ENCODE measurements at regions not wholly inside any gene's neighbourhood (a gene's known extent, or its start where the extent isn't known, plus 50 kb on each side); places are given as distances from the start of the nearest gene placed in this dataset.

DNA sequence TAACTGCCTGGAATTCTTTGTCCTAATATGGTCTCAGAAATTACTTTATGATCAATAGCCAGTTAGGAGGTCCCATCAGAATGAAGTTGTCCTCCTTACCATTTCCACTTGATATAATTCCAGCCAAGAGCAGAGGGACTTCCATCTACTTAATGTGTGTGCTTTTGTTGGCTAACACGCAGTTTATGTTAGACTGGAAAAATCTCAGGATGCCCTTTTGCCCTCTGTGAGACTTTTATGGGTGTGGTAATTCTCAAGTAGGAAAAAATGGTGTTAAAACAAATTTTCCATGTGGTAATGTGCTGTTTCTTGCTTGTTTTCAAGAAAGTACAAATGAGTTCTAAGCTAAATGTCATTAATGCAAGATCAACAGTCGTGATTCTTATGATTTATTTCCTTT, 327.1 kb downstream of the MTRR start:
- TF ChIP-seq CBX3 (IDR thresholded peaks at IDR 0.05; ENCODE audit: low read depth) (no peak), POLR2AphosphoS5 (IDR thresholded peaks at IDR 0.05; ENCODE audit: low read depth, low read length) (no peak), RAD21 (IDR thresholded peaks at IDR 0.05; ENCODE audit: low read depth) (no peak), POLR2A (IDR thresholded peaks at IDR 0.05; ENCODE audit: borderline replicate concordance, extremely low read depth, insufficient read depth, insufficient read length) (no peak)
- TF ChIP-seq, protein P1, sequence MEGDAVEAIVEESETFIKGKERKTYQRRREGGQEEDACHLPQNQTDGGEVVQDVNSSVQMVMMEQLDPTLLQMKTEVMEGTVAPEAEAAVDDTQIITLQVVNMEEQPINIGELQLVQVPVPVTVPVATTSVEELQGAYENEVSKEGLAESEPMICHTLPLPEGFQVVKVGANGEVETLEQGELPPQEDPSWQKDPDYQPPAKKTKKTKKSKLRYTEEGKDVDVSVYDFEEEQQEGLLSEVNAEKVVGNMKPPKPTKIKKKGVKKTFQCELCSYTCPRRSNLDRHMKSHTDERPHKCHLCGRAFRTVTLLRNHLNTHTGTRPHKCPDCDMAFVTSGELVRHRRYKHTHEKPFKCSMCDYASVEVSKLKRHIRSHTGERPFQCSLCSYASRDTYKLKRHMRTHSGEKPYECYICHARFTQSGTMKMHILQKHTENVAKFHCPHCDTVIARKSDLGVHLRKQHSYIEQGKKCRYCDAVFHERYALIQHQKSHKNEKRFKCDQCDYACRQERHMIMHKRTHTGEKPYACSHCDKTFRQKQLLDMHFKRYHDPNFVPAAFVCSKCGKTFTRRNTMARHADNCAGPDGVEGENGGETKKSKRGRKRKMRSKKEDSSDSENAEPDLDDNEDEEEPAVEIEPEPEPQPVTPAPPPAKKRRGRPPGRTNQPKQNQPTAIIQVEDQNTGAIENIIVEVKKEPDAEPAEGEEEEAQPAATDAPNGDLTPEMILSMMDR (IDR thresholded peaks at IDR 0.05 in 2 of 3, conservative IDR thresholded peaks at IDR 0.05 in 1 of 3; ENCODE audit: borderline replicate concordance in 1 of 3, insufficient read depth in 1 of 3, low read depth in 2 of 3, low read length in 2 of 3), result no peak
- TF ChIP-seq, protein P2, sequence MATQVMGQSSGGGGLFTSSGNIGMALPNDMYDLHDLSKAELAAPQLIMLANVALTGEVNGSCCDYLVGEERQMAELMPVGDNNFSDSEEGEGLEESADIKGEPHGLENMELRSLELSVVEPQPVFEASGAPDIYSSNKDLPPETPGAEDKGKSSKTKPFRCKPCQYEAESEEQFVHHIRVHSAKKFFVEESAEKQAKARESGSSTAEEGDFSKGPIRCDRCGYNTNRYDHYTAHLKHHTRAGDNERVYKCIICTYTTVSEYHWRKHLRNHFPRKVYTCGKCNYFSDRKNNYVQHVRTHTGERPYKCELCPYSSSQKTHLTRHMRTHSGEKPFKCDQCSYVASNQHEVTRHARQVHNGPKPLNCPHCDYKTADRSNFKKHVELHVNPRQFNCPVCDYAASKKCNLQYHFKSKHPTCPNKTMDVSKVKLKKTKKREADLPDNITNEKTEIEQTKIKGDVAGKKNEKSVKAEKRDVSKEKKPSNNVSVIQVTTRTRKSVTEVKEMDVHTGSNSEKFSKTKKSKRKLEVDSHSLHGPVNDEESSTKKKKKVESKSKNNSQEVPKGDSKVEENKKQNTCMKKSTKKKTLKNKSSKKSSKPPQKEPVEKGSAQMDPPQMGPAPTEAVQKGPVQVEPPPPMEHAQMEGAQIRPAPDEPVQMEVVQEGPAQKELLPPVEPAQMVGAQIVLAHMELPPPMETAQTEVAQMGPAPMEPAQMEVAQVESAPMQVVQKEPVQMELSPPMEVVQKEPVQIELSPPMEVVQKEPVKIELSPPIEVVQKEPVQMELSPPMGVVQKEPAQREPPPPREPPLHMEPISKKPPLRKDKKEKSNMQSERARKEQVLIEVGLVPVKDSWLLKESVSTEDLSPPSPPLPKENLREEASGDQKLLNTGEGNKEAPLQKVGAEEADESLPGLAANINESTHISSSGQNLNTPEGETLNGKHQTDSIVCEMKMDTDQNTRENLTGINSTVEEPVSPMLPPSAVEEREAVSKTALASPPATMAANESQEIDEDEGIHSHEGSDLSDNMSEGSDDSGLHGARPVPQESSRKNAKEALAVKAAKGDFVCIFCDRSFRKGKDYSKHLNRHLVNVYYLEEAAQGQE (IDR thresholded peaks at IDR 0.05; ENCODE audit: low read depth), result no peak
